GM19023 (cell line): ENCODE measurements at regions not wholly inside any gene's neighbourhood (a gene's known extent, or its start where the extent isn't known, plus 50 kb on each side); places are given as distances from the start of the nearest gene placed in this dataset.

Source experiments
- ATAC-seq: cut with Tn5 transposase; IDR thresholded peaks from one replicate; pipeline ENCODE4 v1.9.1; 2021; ENCODE audit warnings: mild to moderate bottlenecking, moderate library complexity; ENCODE audit not compliant: unreplicated experiment

GRCh38 chr12:11564984-11565651 lies 84.4 kb upstream of the ETV6 start:
- ATAC-seq: peak; percentile 25

- ATAC-seq: no peak
Observed at GRCh38 chr12:11565752-11566151, 83.7 kb upstream of the ETV6 start.

- ATAC-seq: peak; percentile 29
Observed at GRCh38 chr12:11568155-11568761, 81.2 kb upstream of the ETV6 start.

- ATAC-seq: peak; percentile 86
Observed at GRCh38 chr12:11568762-11569478, 80.6 kb upstream of the ETV6 start.

- no peak for ATAC-seq
Observed at GRCh38 chr12:11569716-11570115, 79.8 kb upstream of the ETV6 start.

GRCh38 chr12:11573880-11574279 lies 75.6 kb upstream of the ETV6 start:
- ATAC-seq: no peak

GRCh38 chr12:11576104-11576503 lies 73.4 kb upstream of the ETV6 start:
- ATAC-seq: no peak

GRCh38 chr12:11577658-11578260 lies 71.7 kb upstream of the ETV6 start:
- ATAC-seq: no peak

GRCh38 chr12:11578461-11578993 lies 70.9 kb upstream of the ETV6 start:
- peak; percentile 63 for ATAC-seq

GRCh38 chr12:11580125-11580751 lies 69.2 kb upstream of the ETV6 start:
- ATAC-seq: no peak

- ATAC-seq: no peak
Observed at GRCh38 chr12:11581179-11581755, 68.2 kb upstream of the ETV6 start.

GRCh38 chr12:11584221-11584855 lies 65.1 kb upstream of the ETV6 start:
- ATAC-seq: no peak

GRCh38 chr12:11592484-11592883 lies 57.0 kb upstream of the ETV6 start:
- no peak for ATAC-seq

GRCh38 chr12:11593013-11593412 lies 56.5 kb upstream of the ETV6 start:
- no peak for ATAC-seq

GRCh38 chr12:11595080-11595479 lies 54.4 kb upstream of the ETV6 start:
- ATAC-seq: no peak

- no peak for ATAC-seq
Observed at GRCh38 chr12:11596141-11596540, 53.3 kb upstream of the ETV6 start.

GRCh38 chr12:11598900-11599299 lies 50.6 kb upstream of the ETV6 start:
- ATAC-seq: no peak
